22Rv1 (cell line): ENCODE measurements at regions not wholly inside any gene's neighbourhood (a gene's known extent, or its start where the extent isn't known, plus 50 kb on each side); places are given as distances from the start of the nearest gene placed in this dataset.

Experiments used
- ZFX ChIP-seq: fragments of 450-650 bp; IDR thresholded peaks from 2 replicates; pipeline ENCODE4 v1.6.1; 2017; ENCODE audit warnings: antibody characterized with exemption, borderline replicate concordance
- TF ChIP-seq, protein P1 (sequence below): fragments of 450-650 bp; IDR thresholded peaks from 2 replicates; pipeline ENCODE4 v1.5.1; 2017; ENCODE audit warnings: mild to moderate bottlenecking

DNA sequence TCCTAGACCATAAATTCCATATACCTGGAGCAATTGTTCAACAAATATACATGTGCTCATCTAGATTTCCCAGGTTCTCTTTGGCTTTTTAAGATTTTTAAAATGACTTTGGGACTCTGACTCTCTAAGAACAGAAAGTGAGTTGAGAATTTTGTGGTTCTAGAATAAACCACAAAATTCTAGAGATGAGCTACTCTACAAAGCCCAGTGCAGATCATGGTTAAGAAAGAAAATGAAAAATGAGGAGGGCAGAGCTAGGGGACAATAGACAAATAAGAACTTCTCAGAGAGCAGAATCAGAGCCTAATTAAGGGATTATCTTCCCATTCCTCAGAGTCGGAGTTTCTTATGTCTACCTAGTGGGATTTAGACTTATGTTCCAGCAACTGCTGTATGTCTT is 694.7 kb downstream of the ZNF385D start:
- TF ChIP-seq, protein P1, sequence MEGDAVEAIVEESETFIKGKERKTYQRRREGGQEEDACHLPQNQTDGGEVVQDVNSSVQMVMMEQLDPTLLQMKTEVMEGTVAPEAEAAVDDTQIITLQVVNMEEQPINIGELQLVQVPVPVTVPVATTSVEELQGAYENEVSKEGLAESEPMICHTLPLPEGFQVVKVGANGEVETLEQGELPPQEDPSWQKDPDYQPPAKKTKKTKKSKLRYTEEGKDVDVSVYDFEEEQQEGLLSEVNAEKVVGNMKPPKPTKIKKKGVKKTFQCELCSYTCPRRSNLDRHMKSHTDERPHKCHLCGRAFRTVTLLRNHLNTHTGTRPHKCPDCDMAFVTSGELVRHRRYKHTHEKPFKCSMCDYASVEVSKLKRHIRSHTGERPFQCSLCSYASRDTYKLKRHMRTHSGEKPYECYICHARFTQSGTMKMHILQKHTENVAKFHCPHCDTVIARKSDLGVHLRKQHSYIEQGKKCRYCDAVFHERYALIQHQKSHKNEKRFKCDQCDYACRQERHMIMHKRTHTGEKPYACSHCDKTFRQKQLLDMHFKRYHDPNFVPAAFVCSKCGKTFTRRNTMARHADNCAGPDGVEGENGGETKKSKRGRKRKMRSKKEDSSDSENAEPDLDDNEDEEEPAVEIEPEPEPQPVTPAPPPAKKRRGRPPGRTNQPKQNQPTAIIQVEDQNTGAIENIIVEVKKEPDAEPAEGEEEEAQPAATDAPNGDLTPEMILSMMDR = no peak
- no peak for TF ChIP-seq ZFX
